ENCODE measurements at regions not wholly inside any gene's neighbourhood (a gene's known extent, or its start where the extent isn't known, plus 50 kb on each side); places are given as distances from the start of the nearest gene placed in this dataset.

DNA sequence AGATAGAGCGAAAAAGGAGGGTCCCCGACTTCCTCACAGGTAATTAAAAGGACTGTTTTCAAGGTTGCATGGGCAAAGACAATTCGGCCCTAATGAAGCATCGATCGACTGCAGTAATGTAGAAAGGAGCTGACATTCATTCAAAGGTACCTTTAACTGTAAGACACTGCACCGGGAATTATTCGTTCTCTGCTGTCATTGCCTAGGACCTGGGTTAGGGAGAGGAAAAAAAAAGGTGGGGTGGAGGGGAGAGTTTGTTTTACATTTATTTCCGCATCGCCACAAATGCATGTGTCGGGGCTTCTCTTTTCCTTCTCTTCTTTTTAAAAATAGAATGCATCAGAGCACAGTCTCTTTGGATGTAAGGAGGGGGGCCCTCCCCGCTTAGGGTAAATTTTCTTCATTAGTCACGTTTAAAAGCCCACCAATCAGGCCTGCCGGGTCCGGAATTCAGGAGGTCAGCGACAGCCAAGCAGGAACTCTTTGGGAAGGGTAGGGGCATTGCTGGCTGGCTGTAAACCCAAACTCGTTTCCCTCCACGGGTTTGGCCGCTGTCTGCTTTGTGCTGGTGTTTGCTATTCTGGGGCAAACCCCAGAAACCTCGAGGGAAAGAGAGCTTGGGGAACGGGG lies 496.2 kb upstream of the ZFHX3 start:
- H3K4me3 ChIP-seq (ENCODE audit: low read depth, low read length) = no peak overlapping the region
- TF ChIP-seq, protein P1, sequence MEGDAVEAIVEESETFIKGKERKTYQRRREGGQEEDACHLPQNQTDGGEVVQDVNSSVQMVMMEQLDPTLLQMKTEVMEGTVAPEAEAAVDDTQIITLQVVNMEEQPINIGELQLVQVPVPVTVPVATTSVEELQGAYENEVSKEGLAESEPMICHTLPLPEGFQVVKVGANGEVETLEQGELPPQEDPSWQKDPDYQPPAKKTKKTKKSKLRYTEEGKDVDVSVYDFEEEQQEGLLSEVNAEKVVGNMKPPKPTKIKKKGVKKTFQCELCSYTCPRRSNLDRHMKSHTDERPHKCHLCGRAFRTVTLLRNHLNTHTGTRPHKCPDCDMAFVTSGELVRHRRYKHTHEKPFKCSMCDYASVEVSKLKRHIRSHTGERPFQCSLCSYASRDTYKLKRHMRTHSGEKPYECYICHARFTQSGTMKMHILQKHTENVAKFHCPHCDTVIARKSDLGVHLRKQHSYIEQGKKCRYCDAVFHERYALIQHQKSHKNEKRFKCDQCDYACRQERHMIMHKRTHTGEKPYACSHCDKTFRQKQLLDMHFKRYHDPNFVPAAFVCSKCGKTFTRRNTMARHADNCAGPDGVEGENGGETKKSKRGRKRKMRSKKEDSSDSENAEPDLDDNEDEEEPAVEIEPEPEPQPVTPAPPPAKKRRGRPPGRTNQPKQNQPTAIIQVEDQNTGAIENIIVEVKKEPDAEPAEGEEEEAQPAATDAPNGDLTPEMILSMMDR (IDR thresholded peaks at IDR 0.05; ENCODE audit: insufficient read depth, low read length, missing control alignments) = no peak
- ChIA-PET CTCF (no interaction called here), POLR2A (no interaction called here)
- no peak for DNase-seq (ENCODE audit: low read depth, low spot score)

DNA sequence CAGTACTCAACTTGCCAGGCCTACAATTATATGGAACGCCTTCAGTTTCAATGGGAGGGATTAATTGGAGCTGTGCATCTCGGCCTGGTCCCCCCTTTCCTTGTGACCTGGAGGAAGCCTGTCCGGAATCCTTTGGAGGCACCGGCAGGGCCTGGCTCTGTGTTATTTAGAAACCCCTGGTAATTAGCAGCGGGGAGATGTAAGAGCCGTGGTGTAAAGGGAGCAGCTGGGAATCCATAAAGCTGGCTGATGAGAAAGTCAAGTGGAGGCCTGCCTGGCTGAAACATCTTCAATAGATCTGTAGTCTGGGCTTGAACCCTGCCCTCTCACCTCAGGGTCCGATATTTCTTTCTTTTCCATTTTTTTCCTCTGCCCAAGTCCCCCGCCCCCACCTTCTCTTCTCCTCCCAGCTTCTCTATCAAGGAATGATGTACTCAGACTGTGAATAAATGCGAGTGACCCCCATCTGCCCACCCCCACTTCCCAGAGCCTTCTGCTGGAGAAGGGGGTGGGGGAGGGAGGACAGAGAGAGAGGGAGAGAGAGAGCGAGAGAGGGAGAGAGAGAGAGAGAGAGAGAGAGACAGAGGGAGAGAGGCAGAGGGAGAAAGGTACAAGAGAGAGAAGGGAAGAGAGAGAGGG lies 495.5 kb upstream of the ZFHX3 start:
- POLR2A ChIA-PET = no interaction called here
- CTCF ChIA-PET = no interaction called here
- TF ChIP-seq, protein P1 (IDR thresholded peaks at IDR 0.05; ENCODE audit: insufficient read depth, low read length, missing control alignments) = no peak
- H3K4me3 ChIP-seq (ENCODE audit: low read depth, low read length) = no peak overlapping the region
- no peak for DNase-seq (ENCODE audit: low read depth, low spot score)

GRCh38 chr16:73542885-73543284 lies 495.0 kb upstream of the ZFHX3 start:
- POLR2A ChIA-PET = no interaction called here
- no peak for DNase-seq (ENCODE audit: low read depth, low spot score)
- TF ChIP-seq, protein P1 (IDR thresholded peaks at IDR 0.05; ENCODE audit: insufficient read depth, low read length, missing control alignments) = no peak
- CTCF ChIA-PET = no interaction called here
- H3K4me3 ChIP-seq (ENCODE audit: low read depth, low read length) = no peak overlapping the region

DNA sequence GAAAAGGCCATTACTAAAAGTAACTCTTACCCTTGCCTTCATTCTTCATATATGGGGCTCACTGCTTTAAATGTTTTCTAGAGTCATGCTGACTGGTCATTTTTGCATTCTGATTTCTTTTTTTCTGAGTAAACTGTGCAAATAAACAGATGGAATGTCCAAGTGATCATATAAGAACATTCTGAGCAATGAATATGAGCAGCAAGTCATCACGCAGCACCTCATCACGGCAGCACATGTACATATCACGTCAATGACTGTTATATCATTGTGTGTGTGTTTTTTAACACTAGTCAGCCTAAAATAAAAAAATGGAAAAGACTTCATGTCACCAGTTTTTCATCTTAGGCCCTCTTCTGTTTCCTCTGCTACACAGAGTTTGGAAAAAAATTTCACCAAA lies 490.0 kb upstream of the ZFHX3 start:
- no peak for DNase-seq (ENCODE audit: low read depth, low spot score)
- POLR2A ChIA-PET = no interaction called here
- CTCF ChIA-PET = no interaction called here
- TF ChIP-seq, protein P1 (IDR thresholded peaks at IDR 0.05; ENCODE audit: insufficient read depth, low read length, missing control alignments) = no peak
- H3K4me3 ChIP-seq (ENCODE audit: low read depth, low read length) = no peak overlapping the region

DNA sequence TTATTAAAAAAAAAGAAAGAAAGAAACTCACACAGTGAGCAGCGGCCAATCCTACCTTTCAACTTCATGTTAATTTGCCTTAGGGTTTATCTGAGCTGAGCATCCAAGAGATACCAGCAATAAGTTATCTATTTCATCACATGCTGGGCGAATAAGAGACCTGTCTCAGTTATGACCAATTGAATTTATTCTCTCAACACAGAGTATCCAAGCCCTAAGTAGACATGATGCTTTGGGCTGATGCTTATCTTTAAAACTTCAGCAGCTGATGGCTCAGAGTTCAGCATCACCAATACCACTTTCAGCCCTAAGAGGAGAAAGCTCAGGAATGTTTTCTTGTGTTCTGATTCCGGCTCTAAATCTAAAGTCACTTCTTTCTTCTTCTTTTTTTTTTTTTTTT lies 489.0 kb upstream of the ZFHX3 start:
- no peak overlapping the region for H3K4me3 ChIP-seq (ENCODE audit: low read depth, low read length)
- TF ChIP-seq, protein P1 (IDR thresholded peaks at IDR 0.05; ENCODE audit: insufficient read depth, low read length, missing control alignments) = no peak
- DNase-seq (ENCODE audit: low read depth, low spot score) = no peak
- POLR2A ChIA-PET = no interaction called here
- CTCF ChIA-PET = no interaction called here

GRCh38 chr16:73531021-73531420 lies 483.1 kb upstream of the ZFHX3 start:
- no peak overlapping the region for H3K4me3 ChIP-seq (ENCODE audit: low read depth, low read length)
- ChIA-PET POLR2A (no interaction called here), CTCF (no interaction called here)
- TF ChIP-seq, protein P1 (IDR thresholded peaks at IDR 0.05; ENCODE audit: insufficient read depth, low read length, missing control alignments) = no peak
- no peak for DNase-seq (ENCODE audit: low read depth, low spot score)

Measured in AG04449 (cell line).